ENCODE measurements at regions not wholly inside any gene's neighbourhood (a gene's known extent, or its start where the extent isn't known, plus 50 kb on each side); places are given as distances from the start of the nearest gene placed in this dataset.

GRCh38 chr1:106178791-106179190, 877.7 kb upstream of the PRMT6 start:
- H3K36me3 Mint-ChIP-seq (ENCODE audit: insufficient read depth, unreplicated experiment), result no peaks in the 10 kb centered on the region
- ChIA-PET CTCF (no interaction called here), POLR2A (no interaction called here)
- Histone ChIP-seq H3K9me3 (no peaks in the 10 kb centered on the region), H3K27me3 (replicated peaks; ENCODE audit: control insufficient read depth, insufficient read depth, low read length) (no peaks in the 10 kb centered on the region), H3K36me3 (ENCODE audit: control insufficient read depth, insufficient read depth, low read length) (no peaks in the 10 kb centered on the region), H3K4me3 (ENCODE audit: low read depth, low read length) (no peak overlapping the region), H3K4me1 (no peaks in the 10 kb centered on the region)
- no peaks in the 10 kb centered on the region for H3K9me3 Mint-ChIP-seq (ENCODE audit: unreplicated experiment)
- no peak overlapping the region for H3K27ac Mint-ChIP-seq (ENCODE audit: unreplicated experiment)
- BruUV-seq (replicated peaks), result no TSS peak
- H3K4me3 Mint-ChIP-seq (ENCODE audit: unreplicated experiment), result no peak overlapping the region
- no peaks in the 10 kb centered on the region for H3K27me3 Mint-ChIP-seq (ENCODE audit: insufficient read depth, unreplicated experiment)
- H3K4me1 Mint-ChIP-seq (ENCODE audit: low read depth, unreplicated experiment), result no peaks in the 10 kb centered on the region
- TF ChIP-seq, protein P1, sequence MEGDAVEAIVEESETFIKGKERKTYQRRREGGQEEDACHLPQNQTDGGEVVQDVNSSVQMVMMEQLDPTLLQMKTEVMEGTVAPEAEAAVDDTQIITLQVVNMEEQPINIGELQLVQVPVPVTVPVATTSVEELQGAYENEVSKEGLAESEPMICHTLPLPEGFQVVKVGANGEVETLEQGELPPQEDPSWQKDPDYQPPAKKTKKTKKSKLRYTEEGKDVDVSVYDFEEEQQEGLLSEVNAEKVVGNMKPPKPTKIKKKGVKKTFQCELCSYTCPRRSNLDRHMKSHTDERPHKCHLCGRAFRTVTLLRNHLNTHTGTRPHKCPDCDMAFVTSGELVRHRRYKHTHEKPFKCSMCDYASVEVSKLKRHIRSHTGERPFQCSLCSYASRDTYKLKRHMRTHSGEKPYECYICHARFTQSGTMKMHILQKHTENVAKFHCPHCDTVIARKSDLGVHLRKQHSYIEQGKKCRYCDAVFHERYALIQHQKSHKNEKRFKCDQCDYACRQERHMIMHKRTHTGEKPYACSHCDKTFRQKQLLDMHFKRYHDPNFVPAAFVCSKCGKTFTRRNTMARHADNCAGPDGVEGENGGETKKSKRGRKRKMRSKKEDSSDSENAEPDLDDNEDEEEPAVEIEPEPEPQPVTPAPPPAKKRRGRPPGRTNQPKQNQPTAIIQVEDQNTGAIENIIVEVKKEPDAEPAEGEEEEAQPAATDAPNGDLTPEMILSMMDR (IDR thresholded peaks at IDR 0.05; ENCODE audit: insufficient read depth in 1 of 2, low read depth in 1 of 2, low read length in 1 of 2, severe bottlenecking in 1 of 2, unreplicated experiment in 1 of 2), result no peak
- no peak for DNase-seq
- intact Hi-C loops (cut with micrococcal nuclease; ENCODE audit: unreplicated experiment), result no loop called here

- ChIA-PET CTCF (no interaction called here), POLR2A (no interaction called here)
- Mint-ChIP-seq H3K4me3 (ENCODE audit: unreplicated experiment) (no peak overlapping the region), H3K9me3 (ENCODE audit: unreplicated experiment) (no peaks in the 10 kb centered on the region), H3K27ac (ENCODE audit: unreplicated experiment) (no peak overlapping the region), H3K4me1 (ENCODE audit: low read depth, unreplicated experiment) (no peaks in the 10 kb centered on the region), H3K36me3 (ENCODE audit: insufficient read depth, unreplicated experiment) (no peaks in the 10 kb centered on the region), H3K27me3 (ENCODE audit: insufficient read depth, unreplicated experiment) (no peaks in the 10 kb centered on the region)
- intact Hi-C loops (cut with micrococcal nuclease; ENCODE audit: unreplicated experiment), result no loop called here
- H3K4me3 ChIP-seq (ENCODE audit: low read depth, low read length), result no peak overlapping the region
- no peaks in the 10 kb centered on the region for H3K9me3 ChIP-seq
- no TSS peak for BruUV-seq (replicated peaks)
- TF ChIP-seq, protein P1 (IDR thresholded peaks at IDR 0.05; ENCODE audit: insufficient read depth in 1 of 2, low read depth in 1 of 2, low read length in 1 of 2, severe bottlenecking in 1 of 2, unreplicated experiment in 1 of 2), result no peak
- no peak for DNase-seq
- H3K27me3 ChIP-seq (replicated peaks; ENCODE audit: control insufficient read depth, insufficient read depth, low read length), result no peaks in the 10 kb centered on the region
- H3K4me1 ChIP-seq, result no peaks in the 10 kb centered on the region
- H3K36me3 ChIP-seq (ENCODE audit: control insufficient read depth, insufficient read depth, low read length), result no peaks in the 10 kb centered on the region
These were observed 874.6 kb upstream of the PRMT6 start for GRCh38 chr1:106181866-106182265.

GRCh38 chr1:106185089-106185488, 871.4 kb upstream of the PRMT6 start:
- Histone ChIP-seq H3K9me3 (no peaks in the 10 kb centered on the region), H3K4me1 (no peaks in the 10 kb centered on the region), H3K27me3 (replicated peaks; ENCODE audit: control insufficient read depth, insufficient read depth, low read length) (no peaks in the 10 kb centered on the region), H3K4me3 (ENCODE audit: low read depth, low read length) (no peak overlapping the region), H3K36me3 (ENCODE audit: control insufficient read depth, insufficient read depth, low read length) (no peaks in the 10 kb centered on the region)
- TF ChIP-seq, protein P1 (IDR thresholded peaks at IDR 0.05; ENCODE audit: insufficient read depth in 1 of 2, low read depth in 1 of 2, low read length in 1 of 2, severe bottlenecking in 1 of 2, unreplicated experiment in 1 of 2), result no peak
- intact Hi-C loops (cut with micrococcal nuclease; ENCODE audit: unreplicated experiment), result no loop called here
- Mint-ChIP-seq H3K27ac (ENCODE audit: unreplicated experiment) (no peak overlapping the region), H3K4me1 (ENCODE audit: low read depth, unreplicated experiment) (no peaks in the 10 kb centered on the region), H3K4me3 (ENCODE audit: unreplicated experiment) (no peak overlapping the region), H3K27me3 (ENCODE audit: insufficient read depth, unreplicated experiment) (no peaks in the 10 kb centered on the region), H3K36me3 (ENCODE audit: insufficient read depth, unreplicated experiment) (no peaks in the 10 kb centered on the region), H3K9me3 (ENCODE audit: unreplicated experiment) (no peaks in the 10 kb centered on the region)
- CTCF ChIA-PET, result no interaction called here
- no peak for DNase-seq
- POLR2A ChIA-PET, result no interaction called here
- BruUV-seq (replicated peaks), result no TSS peak
